GM18517 (cell line): ENCODE measurements at regions not wholly inside any gene's neighbourhood (a gene's known extent, or its start where the extent isn't known, plus 50 kb on each side); places are given as distances from the start of the nearest gene placed in this dataset.

Experiments
- ATAC-seq: cut with Tn5 transposase; IDR thresholded peaks from one replicate; pipeline ENCODE4 v1.9.1; 2021; ENCODE audit warnings: mild to moderate bottlenecking, moderate library complexity; ENCODE audit not compliant: unreplicated experiment

DNA sequence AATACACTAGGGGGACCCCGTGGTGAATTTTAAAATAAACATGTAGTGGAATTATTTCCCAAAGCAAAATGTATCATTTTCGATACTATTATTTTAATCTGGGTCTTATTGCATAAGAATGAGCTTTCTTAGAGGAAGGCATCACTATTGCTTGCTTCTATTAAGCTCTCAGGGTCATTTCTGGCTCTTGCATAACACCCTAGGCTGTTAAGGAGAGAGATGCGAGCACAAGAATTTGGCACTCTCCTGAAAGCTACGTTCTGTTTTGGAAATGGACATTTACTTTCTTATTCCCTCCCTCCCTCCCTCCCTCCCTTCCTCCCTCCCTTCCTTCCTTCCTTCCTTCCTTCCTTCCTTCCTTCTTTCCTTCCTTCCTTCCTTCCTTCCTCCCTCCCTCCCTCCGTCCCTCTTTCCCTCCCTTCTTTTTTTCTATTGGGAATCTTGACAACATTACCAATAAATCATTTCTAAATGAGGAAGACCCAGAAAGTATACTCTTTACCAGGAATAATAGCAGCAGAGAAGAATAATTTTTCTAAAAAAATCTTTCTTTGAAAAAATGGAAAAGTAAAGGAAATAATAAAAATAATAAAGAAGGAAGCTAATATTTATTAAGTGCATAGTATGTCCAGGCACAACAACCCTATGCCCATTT lies 83.6 kb upstream of the BDNF start:
- no peak for ATAC-seq

- no peak for ATAC-seq
Observed at GRCh38 chr11:27777033-27777432, 76.8 kb upstream of the BDNF start.

DNA sequence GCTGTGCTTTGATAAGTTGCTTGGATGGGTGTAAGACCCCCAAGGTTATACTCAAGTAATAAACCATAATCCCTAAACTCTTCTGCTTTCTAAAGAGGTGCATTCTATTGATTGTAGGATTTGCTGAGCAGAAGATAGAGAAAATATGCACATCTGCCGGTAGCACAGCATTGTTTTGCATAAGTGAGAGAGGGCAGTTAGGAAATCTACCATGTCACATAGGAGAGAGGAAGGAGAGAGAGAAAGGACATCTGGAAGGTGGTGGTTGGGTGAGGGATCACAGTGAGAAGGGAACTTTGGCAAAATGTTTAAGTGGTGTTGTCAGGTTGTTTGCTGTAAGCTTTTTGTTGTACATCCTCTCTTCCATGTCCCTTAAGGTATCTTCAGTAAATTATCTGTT lies 73.6 kb upstream of the BDNF start:
- no peak for ATAC-seq

DNA sequence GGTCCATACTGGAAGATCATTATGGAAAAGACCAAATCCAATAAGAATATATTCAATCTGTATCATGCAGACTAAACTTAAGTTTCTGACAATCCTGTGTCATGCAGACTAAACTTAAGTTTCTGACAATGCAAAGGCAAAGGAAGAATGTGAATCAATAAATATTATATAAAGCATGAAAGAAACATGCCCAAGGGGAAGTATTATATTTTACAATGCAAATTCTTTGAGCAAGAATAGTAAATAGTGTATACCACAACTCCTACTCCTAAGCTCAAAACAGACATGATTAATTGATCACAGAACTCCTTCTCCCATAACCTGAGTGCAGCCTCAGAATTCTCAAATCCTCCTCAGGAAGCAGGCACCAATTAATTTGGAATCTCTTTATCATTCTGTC lies 71.3 kb upstream of the BDNF start:
- ATAC-seq: no peak

DNA sequence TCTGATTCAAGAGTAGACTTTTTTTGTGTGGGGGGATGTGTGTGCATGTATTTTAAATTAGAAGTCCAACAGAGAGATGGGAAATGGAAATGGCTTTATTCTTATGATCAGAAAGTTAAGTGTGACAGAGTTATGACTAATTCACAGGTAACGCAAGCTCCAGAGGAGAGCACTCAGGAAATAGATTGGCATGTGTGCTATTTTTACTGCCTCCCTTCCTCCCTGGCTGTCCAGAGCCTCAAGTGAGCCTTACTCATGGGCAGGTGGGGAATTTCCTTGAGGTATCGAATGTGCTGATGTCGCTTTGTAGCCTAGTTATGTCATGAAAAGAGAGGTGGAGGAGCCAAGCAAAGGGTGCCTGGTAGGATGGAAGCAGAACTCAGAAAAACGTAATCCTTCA lies 70.3 kb upstream of the BDNF start:
- no peak for ATAC-seq

GRCh38 chr11:27763736-27764135 lies 63.5 kb upstream of the BDNF start:
- no peak for ATAC-seq

- ATAC-seq: no peak
Observed at GRCh38 chr11:27761356-27761755, 61.1 kb upstream of the BDNF start.

- no peak for ATAC-seq
Observed at GRCh38 chr11:27757953-27758352, 57.7 kb upstream of the BDNF start.

DNA sequence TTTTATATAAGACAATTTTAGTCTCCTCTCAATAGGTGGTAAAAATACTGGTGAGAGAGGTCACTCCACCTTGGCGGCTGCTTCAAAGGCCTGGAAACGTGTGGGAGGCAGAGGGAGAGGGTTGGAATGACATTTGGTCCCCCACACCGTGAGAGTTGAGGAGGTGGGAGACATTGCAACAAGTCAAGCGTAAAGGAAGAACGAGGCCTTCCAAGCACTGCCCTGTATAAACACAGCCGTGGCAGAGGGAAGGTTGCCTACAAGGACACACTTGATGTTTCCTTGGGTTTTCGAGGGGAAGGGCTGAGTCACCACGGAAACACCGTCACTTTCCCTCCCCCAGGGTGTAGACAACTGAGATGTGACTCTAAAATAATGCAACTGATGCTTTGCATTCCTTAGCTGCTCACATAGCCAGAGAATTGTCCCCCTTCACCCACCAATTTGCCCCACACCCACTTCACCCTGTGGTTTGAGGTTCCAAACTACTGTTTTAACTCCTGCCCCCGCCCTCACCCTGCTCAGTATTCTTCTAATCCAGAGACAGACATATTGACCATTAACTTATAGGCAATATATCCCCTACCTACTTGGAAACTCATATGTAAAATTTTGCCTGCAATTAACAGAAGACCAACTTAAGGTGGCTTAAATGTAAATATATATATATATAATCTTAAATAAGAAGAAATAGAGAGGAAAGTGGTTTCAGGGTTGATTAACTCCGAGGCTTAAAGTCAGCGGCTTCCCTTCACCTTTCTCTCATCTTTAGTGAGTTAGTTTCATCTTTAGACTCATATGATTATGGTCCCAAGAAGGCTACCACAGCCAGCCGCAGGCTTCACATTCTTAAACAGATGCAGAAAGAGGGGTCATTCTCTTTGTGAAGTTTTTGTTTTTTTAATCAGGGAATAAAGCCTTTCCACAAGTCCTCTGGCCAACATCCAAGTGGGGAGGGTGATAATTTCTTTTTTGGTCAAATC lies 54.1 kb upstream of the BDNF start:
- no peak for ATAC-seq
